ENCODE measurements at regions not wholly inside any gene's neighbourhood (a gene's known extent, or its start where the extent isn't known, plus 50 kb on each side); places are given as distances from the start of the nearest gene placed in this dataset.

GRCh38 chr7:142614116-142614515 is 135.2 kb upstream of the PRSS1 start:
- no peaks in the 10 kb centered on the region for H3K27me3 ChIP-seq (ENCODE audit: control insufficient read depth, insufficient read depth, low read length)
- no peak overlapping the region for H3K9ac ChIP-seq (ENCODE audit: low read length)
- no peaks in the 10 kb centered on the region for H3K36me3 ChIP-seq (ENCODE audit: control insufficient read depth, insufficient read depth, low read length)
- no peaks in the 10 kb centered on the region for H3K4me1 ChIP-seq (ENCODE audit: control insufficient read depth, insufficient read depth, low read length)
- H3K4me3 ChIP-seq (ENCODE audit: low read length), result no peak overlapping the region
- no peaks in the 10 kb centered on the region for H3K9me3 ChIP-seq (ENCODE audit: control insufficient read depth, low read length)

GRCh38 chr7:142612237-142612881 is 136.9 kb upstream of the PRSS1 start:
- Histone ChIP-seq H3K4me1 (ENCODE audit: control insufficient read depth, insufficient read depth, low read length) (no peaks in the 10 kb centered on the region), H3K4me3 (ENCODE audit: low read length) (no peak overlapping the region), H3K9ac (ENCODE audit: low read length) (no peak overlapping the region), H3K27me3 (ENCODE audit: control insufficient read depth, insufficient read depth, low read length) (no peaks in the 10 kb centered on the region), H3K36me3 (ENCODE audit: control insufficient read depth, insufficient read depth, low read length) (no peaks in the 10 kb centered on the region), H3K9me3 (ENCODE audit: control insufficient read depth, low read length) (no peaks in the 10 kb centered on the region)

- Histone ChIP-seq H3K36me3 (ENCODE audit: control insufficient read depth, insufficient read depth, low read length) (no peaks in the 10 kb centered on the region), H3K4me3 (ENCODE audit: low read length) (no peak overlapping the region), H3K27me3 (ENCODE audit: control insufficient read depth, insufficient read depth, low read length) (no peaks in the 10 kb centered on the region), H3K4me1 (ENCODE audit: control insufficient read depth, insufficient read depth, low read length) (no peaks in the 10 kb centered on the region), H3K9me3 (ENCODE audit: control insufficient read depth, low read length) (no peaks in the 10 kb centered on the region), H3K9ac (ENCODE audit: low read length) (no peak overlapping the region)
Measured at GRCh38 chr7:142611566-142612236, 137.6 kb upstream of the PRSS1 start.

GRCh38 chr7:142608630-142609428 is 140.4 kb upstream of the PRSS1 start:
- Histone ChIP-seq H3K4me3 (ENCODE audit: low read length) (no peak overlapping the region), H3K27me3 (ENCODE audit: control insufficient read depth, insufficient read depth, low read length) (no peaks in the 10 kb centered on the region), H3K4me1 (ENCODE audit: control insufficient read depth, insufficient read depth, low read length) (no peaks in the 10 kb centered on the region), H3K36me3 (ENCODE audit: control insufficient read depth, insufficient read depth, low read length) (no peaks in the 10 kb centered on the region), H3K9ac (ENCODE audit: low read length) (no peak overlapping the region), H3K9me3 (ENCODE audit: control insufficient read depth, low read length) (no peaks in the 10 kb centered on the region)

- no peaks in the 10 kb centered on the region for H3K4me1 ChIP-seq (ENCODE audit: control insufficient read depth, insufficient read depth, low read length)
- H3K27me3 ChIP-seq (ENCODE audit: control insufficient read depth, insufficient read depth, low read length), result no peaks in the 10 kb centered on the region
- no peak overlapping the region for H3K9ac ChIP-seq (ENCODE audit: low read length)
- H3K36me3 ChIP-seq (ENCODE audit: control insufficient read depth, insufficient read depth, low read length), result no peaks in the 10 kb centered on the region
- H3K9me3 ChIP-seq (ENCODE audit: control insufficient read depth, low read length), result no peaks in the 10 kb centered on the region
- H3K4me3 ChIP-seq (ENCODE audit: low read length), result no peak overlapping the region
Measured at GRCh38 chr7:142607351-142607750, 141.9 kb upstream of the PRSS1 start.

DNA sequence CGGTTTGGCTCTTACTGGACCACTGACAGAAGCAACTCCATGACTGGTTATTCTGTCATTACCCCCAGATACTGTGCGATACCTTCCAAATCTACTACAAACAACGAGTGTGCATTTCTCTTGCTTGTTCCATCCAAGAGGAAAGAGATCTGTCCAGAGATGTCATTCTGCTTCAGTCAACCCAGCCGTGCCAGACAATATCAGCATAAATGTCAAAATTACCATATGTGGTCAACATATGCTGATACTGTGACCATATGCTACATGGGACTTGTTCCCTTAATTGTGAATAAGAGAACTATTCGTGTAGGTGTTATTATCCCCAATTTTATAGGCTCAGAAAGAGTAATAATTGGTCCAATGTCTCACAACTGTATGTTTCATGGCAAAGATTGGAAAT is 143.2 kb upstream of the PRSS1 start:
- Histone ChIP-seq H3K4me3 (ENCODE audit: low read length) (no peak overlapping the region), H3K4me1 (ENCODE audit: control insufficient read depth, insufficient read depth, low read length) (no peaks in the 10 kb centered on the region), H3K9me3 (ENCODE audit: control insufficient read depth, low read length) (no peaks in the 10 kb centered on the region), H3K27me3 (ENCODE audit: control insufficient read depth, insufficient read depth, low read length) (no peaks in the 10 kb centered on the region), H3K36me3 (ENCODE audit: control insufficient read depth, insufficient read depth, low read length) (no peaks in the 10 kb centered on the region), H3K9ac (ENCODE audit: low read length) (no peak overlapping the region)

DNA sequence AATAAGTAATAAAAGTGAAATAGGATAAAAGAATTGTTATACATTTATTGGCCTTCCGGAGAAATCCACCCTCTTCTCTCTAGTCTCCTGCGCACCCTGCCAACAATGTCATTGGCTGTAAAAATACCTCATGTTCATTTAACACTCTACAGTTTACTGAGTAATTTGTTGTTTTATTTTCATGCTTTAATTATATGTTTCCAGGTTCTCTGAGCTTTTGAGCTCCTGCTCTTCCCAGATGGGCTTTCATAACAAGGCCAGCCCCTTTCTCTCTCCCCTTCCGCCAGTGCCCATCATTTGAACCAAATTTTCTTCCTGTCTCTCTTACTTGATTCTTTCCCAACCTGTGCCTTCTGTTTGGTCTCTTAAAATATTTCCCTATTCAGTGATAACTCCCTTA is 144.6 kb upstream of the PRSS1 start:
- Histone ChIP-seq H3K9me3 (ENCODE audit: control insufficient read depth, low read length) (no peaks in the 10 kb centered on the region), H3K4me1 (ENCODE audit: control insufficient read depth, insufficient read depth, low read length) (no peaks in the 10 kb centered on the region), H3K4me3 (ENCODE audit: low read length) (no peak overlapping the region), H3K27me3 (ENCODE audit: control insufficient read depth, insufficient read depth, low read length) (no peaks in the 10 kb centered on the region), H3K9ac (ENCODE audit: low read length) (no peak overlapping the region), H3K36me3 (ENCODE audit: control insufficient read depth, insufficient read depth, low read length) (no peaks in the 10 kb centered on the region)

GRCh38 chr7:142603870-142604448 is 145.3 kb upstream of the PRSS1 start:
- Histone ChIP-seq H3K27me3 (ENCODE audit: control insufficient read depth, insufficient read depth, low read length) (no peaks in the 10 kb centered on the region), H3K9me3 (ENCODE audit: control insufficient read depth, low read length) (no peaks in the 10 kb centered on the region), H3K36me3 (ENCODE audit: control insufficient read depth, insufficient read depth, low read length) (no peaks in the 10 kb centered on the region), H3K4me3 (ENCODE audit: low read length) (no peak overlapping the region), H3K4me1 (ENCODE audit: control insufficient read depth, insufficient read depth, low read length) (no peaks in the 10 kb centered on the region), H3K9ac (ENCODE audit: low read length) (no peak overlapping the region)

DNA sequence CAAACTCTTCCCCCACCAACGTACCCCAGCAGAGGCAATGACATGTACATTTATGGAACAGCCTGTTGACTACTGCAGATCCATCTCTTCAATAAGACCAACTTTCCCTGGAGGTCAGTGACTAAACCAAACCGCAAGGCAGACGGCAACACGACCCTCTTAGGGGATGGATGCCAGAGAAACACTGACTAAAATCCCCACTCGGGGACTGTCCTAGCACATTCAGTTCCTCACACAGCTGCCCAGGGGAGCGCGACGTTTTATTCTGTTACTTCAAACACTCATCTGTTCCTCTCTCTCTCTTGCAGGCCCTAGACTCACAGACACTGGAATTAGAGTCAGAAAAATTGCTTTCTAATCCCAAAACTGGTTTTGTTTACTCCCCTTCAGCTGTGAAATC is 146.5 kb upstream of the PRSS1 start:
- no peaks in the 10 kb centered on the region for H3K36me3 ChIP-seq (ENCODE audit: control insufficient read depth, insufficient read depth, low read length)

GRCh38 chr7:142602183-142602582 is 147.1 kb upstream of the PRSS1 start:
- H3K4me1 ChIP-seq (ENCODE audit: control insufficient read depth, insufficient read depth, low read length), result no peaks in the 10 kb centered on the region
- H3K4me3 ChIP-seq (ENCODE audit: low read length), result no peak overlapping the region
- no peak overlapping the region for H3K9ac ChIP-seq (ENCODE audit: low read length)
- no peaks in the 10 kb centered on the region for H3K9me3 ChIP-seq (ENCODE audit: control insufficient read depth, low read length)
- H3K27me3 ChIP-seq (ENCODE audit: control insufficient read depth, insufficient read depth, low read length), result no peaks in the 10 kb centered on the region
- H3K36me3 ChIP-seq (ENCODE audit: control insufficient read depth, insufficient read depth, low read length), result no peaks in the 10 kb centered on the region

More for the DNA sequence above, 146.5 kb upstream of the PRSS1 start:
- Histone ChIP-seq H3K9me3 (ENCODE audit: control insufficient read depth, low read length) (no peaks in the 10 kb centered on the region), H3K4me3 (ENCODE audit: low read length) (no peak overlapping the region), H3K27me3 (ENCODE audit: control insufficient read depth, insufficient read depth, low read length) (no peaks in the 10 kb centered on the region), H3K9ac (ENCODE audit: low read length) (no peak overlapping the region), H3K4me1 (ENCODE audit: control insufficient read depth, insufficient read depth, low read length) (no peaks in the 10 kb centered on the region)

- H3K36me3 ChIP-seq (ENCODE audit: control insufficient read depth, insufficient read depth, low read length), result no peaks in the 10 kb centered on the region
- H3K9me3 ChIP-seq (ENCODE audit: control insufficient read depth, low read length), result no peaks in the 10 kb centered on the region
- no peak overlapping the region for H3K9ac ChIP-seq (ENCODE audit: low read length)
- H3K4me3 ChIP-seq (ENCODE audit: low read length), result no peak overlapping the region
- no peaks in the 10 kb centered on the region for H3K4me1 ChIP-seq (ENCODE audit: control insufficient read depth, insufficient read depth, low read length)
- no peaks in the 10 kb centered on the region for H3K27me3 ChIP-seq (ENCODE audit: control insufficient read depth, insufficient read depth, low read length)
Measured at GRCh38 chr7:142598297-142598696, 151.0 kb upstream of the PRSS1 start.

GRCh38 chr7:142597547-142597946 is 151.7 kb upstream of the PRSS1 start:
- no peaks in the 10 kb centered on the region for H3K27me3 ChIP-seq (ENCODE audit: control insufficient read depth, insufficient read depth, low read length)

More at GRCh38 chr7:142597547-142597946, 151.7 kb upstream of the PRSS1 start:
- no peak overlapping the region for H3K4me3 ChIP-seq (ENCODE audit: low read length)
- no peak overlapping the region for H3K9ac ChIP-seq (ENCODE audit: low read length)
- H3K4me1 ChIP-seq (ENCODE audit: control insufficient read depth, insufficient read depth, low read length), result no peaks in the 10 kb centered on the region
- H3K36me3 ChIP-seq (ENCODE audit: control insufficient read depth, insufficient read depth, low read length), result no peaks in the 10 kb centered on the region
- H3K9me3 ChIP-seq (ENCODE audit: control insufficient read depth, low read length), result no peaks in the 10 kb centered on the region
